HG03045 (cell line): ENCODE measurements at regions not wholly inside any gene's neighbourhood (a gene's known extent, or its start where the extent isn't known, plus 50 kb on each side); places are given as distances from the start of the nearest gene placed in this dataset.

Experiments used
- ATAC-seq: cut with Tn5 transposase; IDR thresholded peaks from one replicate; pipeline ENCODE4 v1.9.1; 2021; ENCODE audit warnings: mild to moderate bottlenecking, moderate library complexity; ENCODE audit not compliant: unreplicated experiment

GRCh38 chr16:52597772-52598483 is 51.0 kb upstream of the TOX3 start:
- ATAC-seq = no peak

GRCh38 chr16:52597073-52597771 is 50.3 kb upstream of the TOX3 start:
- ATAC-seq = no peak
